NCI-H2107 (cell line): ENCODE measurements at regions not wholly inside any gene's neighbourhood (a gene's known extent, or its start where the extent isn't known, plus 50 kb on each side); places are given as distances from the start of the nearest gene placed in this dataset.

Source experiments
- DNase-seq: peaks from one replicate; lab custom pipeline; 2025; lab: John Stamatoyannopoulos, UW

DNA sequence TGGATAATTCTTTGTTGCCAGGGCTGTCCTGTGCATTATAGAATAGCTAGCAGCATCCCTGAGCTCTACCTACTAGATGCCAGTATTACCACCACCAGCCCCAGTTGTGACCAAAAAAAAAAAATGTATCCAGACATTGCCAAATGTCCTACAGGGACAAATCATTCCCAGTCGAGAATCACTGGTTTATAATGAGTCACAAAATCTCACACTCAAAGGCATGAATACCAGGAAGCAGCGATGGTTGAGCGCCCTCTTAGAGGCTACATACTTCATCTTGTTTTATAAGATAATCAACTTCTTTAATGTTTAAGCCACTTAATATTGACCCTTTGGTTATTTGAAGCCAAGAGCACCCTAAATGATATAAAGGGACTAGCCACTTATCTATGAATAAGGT, 297.3 kb downstream of the DHX15 start:
- DNase-seq = no peak

DNA sequence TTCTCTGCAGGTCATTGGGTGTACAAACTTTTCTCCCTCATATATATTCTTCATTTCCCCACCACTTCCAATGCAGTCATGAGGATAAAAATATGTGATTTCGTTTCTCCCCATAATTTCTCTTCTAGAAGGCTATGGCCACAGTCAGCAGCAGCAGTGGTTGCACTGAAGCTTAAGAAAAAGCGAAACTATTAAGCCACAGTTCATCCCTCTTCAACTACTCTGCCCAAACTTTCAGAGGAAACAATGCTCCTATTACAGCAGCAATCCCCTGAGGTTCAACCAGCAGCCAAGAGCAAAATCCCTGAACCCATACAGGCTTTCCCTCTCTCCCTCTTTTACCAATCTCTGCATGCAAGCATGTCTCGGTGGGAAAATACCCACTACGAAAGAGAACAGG, 298.6 kb downstream of the DHX15 start:
- no peak for DNase-seq

DNA sequence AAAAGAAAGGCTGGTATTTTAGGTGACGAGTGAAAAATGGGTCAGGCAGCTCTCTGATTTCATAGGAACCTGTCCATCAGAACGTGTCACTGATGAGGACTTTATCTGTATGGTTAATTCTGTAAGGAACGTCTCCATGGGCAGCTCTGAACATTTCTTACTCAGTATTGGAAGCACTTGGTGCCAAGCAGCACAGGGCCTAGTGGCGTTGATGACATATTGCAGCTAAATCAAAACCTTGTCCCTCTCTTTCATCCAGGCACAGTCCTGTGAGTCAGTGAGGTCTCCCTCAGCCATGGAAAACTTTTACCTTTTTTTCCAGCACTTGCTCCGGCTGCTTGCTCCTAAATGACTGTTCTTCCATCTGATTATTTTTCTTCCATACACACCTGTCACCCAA, 301.9 kb downstream of the DHX15 start:
- no peak for DNase-seq

DNA sequence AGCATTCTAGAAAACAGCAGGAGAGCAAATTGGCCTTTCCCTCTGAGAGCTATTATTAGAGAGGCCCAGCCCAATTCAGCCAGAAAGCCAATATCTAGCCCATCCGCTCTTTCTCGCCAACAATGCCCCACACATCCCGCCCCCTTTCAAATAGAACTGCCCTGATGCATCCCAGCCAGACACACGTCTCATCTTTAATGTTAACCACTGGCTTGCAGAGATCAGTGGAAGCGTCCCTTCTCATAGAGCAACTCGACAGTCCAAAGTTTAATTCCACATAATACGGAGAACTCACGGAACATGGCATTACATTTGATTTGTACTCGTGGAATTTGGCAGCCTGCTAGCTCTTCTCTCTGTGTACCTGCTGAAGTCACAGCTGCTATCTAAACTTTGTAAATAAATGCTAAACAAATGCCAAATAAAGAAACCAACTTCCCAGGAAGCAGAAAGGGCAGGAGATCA, 304.4 kb downstream of the DHX15 start:
- no peak for DNase-seq

DNA sequence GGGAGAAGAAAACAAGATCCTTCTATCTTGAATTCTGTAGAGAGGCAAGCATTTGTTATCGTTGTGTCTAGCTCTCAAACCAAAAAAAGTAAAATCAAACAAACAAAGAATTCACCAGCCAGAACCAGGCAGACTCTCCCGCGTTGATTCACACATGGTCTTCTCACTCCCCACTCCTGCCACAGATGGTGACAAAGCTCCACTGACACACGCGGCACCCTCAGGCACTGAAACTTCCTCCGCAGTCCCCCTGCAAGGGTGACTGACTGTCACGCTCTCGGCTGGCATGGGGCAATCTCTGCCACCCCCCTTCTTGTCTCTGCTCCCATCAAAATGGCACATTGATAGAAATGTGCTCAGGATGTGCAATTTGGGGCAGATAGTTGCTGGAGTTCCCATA, 304.9 kb downstream of the DHX15 start:
- no peak for DNase-seq

DNA sequence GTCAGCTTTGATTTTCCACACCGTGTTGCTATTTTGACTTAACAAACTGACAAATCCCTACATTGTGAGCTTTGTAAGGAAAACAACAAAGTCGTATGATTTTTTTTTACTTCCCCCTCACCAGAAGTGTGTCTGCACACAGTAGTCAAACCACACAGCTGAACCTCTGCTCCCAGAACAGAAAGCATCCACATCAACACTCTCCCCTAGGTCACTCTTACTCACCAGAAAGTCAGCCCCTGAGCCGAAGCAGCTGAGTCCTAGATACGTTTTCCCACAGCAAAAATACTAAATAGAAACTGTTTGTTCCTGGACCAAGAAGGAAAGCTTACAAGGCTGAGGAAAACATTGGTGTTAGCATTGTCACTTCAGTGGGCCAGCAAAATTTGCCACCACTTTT, 305.7 kb downstream of the DHX15 start:
- no peak for DNase-seq

DNA sequence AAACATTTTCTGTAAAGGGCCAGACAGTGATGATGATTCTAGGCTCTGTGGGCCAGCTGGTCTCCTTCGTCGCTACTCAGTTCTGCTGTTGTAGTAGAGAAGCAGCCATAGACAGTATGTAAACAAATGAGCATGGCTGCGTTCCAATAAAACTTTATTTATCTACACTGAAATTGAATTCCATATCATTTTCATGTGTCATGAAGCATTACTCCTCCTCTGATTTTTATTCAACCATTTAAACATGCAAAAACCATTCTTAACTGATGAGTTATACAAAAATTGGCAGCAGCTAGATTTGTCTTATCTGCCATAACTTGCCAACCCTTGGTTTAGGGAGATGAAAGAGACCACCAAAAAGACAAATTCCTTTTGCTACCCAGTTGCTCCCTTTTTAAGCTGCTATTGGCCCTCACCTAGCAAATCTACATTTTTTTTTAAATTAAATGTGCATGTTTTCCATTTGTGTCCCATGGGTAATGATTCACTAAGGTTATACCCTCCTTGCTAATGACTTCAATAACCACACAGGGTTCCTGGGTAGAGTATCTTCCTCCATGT, 309.9 kb downstream of the DHX15 start:
- DNase-seq = no peak

DNA sequence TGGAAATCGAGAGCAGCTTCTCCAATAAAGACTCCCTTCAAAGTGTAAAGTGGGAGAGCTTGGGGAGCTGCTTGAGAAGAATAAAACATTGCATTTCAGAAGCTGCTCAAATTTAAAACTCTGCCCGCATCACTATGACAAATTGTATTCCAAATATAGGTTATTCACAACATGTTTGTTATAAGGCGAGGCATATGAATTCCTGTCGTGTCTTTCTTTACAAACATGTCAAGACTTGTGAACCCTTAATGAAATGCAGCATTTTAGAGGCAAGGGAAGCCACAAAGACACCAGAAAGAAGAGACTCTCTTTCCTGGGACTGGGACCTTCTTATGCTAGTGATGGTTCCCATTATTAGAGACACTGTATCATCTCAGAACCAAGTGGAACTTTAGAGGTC, 311.2 kb downstream of the DHX15 start:
- no peak for DNase-seq

DNA sequence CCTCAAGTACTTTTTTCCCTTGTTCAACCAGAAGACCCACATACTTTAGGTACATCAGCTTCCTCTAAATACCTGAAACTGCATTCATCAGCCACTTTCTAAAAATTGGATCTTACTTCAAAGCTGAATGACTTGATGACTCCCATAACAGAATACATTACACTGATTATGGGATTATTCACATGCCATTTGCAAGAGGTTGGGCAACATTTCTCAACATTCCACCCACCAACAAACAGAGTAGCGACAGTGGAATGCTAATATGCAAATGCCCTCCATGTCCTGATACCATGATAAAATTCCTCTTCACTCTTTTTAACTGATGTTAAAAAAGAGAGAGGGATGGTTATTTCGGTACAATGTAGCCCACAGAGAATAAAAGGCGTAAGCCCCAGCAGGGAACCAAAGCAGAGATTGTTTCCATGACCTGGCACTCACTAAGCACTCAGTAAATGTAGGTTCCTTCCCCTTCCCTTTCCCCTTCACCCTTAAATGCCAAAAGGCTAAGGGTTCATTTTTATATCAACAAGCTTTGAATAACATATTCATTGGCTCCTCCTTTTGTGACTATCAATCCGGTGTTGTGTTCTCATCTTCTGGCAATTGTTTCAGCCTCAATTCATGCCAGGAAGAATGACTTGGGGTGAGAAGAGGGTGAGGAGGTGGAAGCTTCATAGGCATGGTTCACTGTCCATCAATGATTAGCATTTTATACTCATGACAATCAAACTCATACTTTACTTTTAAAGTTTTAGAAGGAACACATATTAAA, 317.2 kb downstream of the DHX15 start:
- no peak for DNase-seq

DNA sequence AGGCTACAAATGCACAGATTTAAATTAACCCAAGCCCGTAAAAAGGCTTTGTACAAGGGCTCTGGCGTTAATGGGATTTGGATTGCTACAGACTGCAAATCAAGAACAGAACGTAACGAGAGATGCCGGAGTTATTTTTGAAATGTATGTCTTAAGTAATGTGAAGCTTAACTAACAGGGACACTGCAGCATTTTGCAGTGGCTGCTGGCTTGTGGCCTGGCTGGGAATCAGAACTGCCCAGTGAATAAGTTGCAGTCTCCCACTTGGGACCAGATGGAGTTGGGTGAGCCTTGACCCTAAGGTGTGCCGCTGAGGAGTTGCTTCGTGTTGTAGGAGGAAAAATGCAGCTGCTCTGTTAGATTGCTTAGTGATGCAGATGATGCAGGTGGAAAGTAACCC, 318.4 kb downstream of the DHX15 start:
- DNase-seq = no peak

DNA sequence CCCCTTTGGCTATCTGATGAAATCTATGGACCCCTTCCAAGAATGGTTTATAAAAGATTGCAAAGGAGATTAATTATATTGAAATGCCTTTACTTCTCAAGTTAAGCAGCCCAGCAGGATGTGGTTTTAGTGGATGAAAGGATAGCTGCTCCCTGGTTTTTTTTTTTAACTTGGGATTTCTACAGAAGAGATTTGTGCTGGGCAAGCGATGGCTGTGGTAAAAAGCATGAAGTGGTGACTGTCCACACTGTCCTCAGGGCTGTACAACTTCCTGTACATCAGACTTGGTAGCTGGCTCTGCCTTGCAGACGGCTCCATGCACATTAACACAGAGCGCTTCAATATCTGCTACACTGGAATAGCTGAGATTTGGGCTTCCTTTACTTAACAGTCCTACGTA, 321.7 kb downstream of the DHX15 start:
- DNase-seq = no peak

DNA sequence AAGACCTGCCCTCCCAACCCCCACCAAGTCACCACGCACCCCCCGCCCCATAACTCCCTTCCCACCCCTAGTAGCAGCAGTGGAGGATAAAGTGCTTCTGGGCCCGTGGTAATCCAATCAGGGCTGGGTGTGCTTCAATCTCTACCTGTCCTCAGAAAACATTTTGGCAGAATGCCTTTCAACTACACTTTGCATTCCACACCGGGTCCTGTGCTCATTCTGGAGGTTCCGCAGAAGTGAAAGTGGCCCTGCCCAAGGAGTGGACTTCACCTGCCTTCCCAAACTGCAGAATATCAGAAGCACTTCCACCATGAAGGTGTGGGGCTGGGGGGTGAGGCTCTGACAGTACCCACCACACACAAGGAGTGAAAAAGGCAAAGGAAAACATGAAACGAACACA, 322.3 kb downstream of the DHX15 start:
- DNase-seq = no peak

DNA sequence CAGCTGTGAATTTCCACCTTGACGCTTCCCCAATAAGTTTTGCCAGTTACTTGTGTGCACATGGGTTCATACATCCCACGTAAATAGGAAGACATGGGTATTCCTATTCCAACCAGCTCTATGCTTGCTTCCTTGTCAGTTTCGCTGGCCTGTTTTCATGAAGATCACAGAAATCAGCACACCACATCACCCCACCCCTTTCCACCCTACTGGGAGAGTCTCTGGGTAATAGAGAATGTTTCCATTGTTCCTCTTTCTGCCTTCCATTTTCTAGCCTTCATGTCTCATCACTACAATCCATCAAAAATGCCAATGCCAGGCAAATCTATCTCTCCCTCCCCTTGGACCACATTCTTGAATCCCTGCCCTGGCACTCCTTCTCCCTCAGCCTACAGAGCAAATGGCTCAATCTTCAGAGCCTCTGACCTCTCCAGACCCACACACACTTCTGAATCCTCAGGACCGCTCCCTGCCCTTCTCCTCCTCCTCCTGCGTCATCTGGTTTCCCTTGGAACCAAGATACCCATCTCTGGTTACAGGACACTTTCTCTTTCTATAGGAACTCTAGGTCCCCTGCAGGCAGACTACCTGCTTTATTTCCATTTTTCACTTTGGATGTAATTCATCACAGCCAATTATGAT, 323.3 kb downstream of the DHX15 start:
- no peak for DNase-seq

DNA sequence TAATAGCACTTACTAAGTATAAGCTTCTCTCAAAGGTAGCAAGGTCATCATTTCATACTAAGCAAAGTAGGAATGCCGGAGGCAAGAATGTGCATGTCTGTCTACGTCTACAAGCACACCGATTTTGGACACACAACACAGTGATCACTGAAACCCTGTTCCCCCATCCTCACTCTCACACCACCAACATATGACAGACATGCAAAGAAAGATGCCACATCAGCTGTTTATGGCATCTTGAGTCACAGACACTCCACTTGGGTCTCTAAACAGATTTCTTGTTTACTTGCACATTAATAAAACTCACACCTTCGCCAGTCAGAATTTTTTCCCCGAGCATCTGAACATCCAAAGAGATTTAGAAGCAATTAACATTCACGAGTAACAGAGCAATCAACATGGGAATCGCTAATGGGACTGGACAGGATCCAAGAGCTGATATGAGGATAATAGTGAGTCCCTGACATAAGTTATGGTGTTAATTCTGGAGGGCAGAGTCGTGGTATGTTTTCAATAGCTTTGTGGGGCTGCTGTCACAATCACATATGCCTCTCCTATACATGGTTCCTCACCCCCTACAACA, 324.1 kb downstream of the DHX15 start:
- DNase-seq = no peak

DNA sequence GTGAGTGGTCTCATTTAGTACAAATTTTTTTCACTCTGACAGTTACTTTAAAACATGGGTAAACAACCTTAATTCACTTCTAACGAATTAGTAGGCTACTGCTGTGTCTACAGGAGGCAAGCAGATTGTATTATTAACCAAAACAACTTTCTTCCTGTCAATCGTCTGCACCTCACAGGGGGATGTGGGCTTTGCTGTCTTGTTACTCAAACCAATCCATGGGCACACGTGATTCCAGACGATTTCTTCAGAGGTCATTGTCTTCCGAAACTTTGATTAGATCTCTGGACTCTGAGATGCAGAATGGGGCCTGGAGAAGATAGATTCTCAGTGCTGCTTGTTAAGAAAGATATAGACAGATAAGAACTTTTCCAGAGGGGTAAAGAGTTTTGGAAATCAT, 327.8 kb downstream of the DHX15 start:
- no peak for DNase-seq

DNA sequence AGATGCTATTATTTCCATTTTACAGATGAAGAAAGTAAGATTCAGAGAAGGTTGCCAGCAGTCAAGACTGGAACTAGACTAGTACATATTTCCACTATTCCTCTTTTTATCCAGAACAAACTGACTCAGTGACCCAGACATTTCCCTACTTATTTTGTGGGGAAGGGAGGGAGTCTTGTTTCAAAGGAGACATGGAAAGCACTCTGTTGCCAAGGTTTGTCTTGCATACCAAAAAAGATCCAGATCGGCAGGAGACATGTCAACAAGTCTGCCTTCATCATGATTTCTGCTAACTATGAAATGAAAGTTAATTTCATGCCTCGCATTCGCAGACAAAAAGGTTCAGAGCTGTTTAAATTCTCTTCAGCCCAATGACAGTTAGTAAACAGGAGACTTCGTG, 328.3 kb downstream of the DHX15 start:
- DNase-seq = no peak

DNA sequence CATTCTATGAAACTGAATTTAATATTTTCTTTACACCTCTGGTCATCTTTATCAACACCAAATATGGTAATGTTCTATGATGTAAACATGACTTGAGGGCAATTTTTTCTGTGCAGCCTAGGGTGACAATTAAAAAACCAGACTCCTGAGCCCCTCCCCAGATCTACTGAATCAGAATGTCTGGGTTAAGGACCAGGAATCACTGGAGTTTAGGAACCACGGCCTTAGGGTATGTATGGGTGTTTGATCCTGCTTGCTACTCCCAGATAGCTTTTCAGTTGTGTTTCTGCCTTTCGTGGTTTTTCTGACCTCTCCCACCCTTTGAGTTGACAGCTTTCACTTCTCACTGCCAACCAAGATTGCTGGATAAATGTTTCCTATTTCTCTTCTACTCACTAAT, 332.2 kb downstream of the DHX15 start:
- DNase-seq = no peak

DNA sequence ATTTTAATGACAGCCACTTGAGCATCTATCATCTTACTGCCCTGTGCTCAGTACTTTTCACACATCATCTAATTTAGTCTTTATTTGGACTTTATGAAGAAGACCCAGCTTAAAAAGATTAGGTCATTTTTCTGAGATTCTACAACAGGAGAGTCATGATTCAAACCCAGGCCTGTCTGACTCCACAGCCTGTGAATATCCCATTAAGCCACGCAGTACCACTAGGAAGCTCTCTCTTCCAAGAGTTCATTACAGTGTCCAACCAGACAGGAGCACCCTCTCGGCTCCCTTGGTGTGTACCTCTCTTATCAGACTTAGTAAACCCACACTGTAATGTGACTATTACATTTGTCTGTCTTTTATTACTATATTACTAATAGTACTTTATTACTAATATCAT, 332.8 kb downstream of the DHX15 start:
- no peak for DNase-seq

DNA sequence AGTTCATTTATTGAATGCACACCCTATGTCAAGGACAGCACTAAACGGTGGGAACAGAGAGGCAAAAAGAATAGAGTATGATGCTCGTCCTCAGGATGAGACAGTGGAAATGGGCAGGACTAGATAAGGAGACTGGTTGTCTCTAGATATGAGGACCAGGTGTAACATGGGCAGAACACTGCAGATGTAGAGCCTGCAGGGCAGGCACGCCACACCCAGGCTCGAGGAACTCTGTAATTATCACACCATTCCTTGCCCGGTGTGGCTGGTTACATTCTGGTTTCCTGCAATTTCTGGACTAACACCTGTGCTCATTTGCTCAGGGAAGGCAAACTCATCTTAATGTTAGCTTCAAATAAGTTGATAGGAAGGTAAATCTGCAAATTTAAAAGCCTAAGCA, 334.4 kb downstream of the DHX15 start:
- no peak for DNase-seq

DNA sequence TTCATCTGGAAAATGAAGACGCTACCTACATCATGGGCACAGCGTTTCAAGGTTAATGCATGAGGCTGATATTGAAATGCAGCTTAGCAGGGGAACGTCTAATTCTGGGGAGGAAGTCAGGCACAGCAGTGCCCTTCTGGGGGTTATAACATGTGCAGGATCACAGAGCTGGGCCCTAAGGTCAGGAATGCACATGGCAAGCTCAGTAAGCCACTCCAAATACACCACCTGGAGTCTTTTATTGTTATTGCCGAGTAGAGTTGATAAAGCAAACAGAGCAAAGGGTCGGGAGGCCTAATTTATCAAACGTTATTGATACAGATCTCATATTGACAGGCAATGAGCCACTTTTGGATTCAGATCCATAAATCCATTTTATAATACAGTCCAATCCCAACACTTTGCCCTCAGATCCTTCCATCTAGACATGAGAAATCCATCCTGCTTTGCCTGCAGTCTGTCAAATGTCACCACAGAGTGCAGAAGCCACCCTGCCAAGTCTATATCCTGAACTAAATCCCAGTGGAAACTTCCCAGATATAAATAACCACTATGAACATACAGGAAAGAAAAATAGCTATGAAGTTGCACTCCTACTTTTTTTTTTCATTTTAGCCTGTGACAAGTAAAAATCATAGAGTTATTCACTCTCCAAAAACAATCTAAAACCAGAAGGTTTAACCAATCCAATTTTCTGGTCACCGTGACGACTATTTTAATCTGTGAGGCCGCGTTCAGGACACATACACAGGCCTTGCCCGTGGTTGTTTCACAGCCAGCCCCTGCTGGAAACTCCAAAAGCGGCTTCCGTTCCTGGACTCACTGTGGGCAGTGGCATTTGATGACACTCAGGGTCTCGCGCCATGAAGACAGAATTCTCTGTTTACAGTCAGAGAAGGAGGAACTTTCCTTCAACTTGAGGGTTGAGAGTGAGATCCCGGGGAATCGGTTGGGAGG, 335.4 kb downstream of the DHX15 start:
- no peak for DNase-seq

DNA sequence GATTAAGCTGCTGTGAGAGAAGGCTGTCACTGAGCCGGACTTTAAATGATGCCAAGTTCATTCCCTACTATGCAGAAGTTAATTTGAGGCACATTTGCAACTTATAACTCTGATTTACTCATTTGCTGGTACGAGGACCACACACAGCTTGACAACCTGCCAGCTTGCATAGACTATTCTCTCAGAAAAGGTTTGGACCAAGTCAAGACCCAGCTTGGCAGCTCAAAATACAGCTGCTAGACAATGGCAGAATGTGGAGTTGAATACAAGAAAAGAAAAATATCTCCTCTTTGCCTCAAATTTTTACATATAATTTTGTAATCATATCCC, 338.9 kb downstream of the DHX15 start:
- no peak for DNase-seq
